HEK293T (cell line): ENCODE measurements at regions not wholly inside any gene's neighbourhood (a gene's known extent, or its start where the extent isn't known, plus 50 kb on each side); places are given as distances from the start of the nearest gene placed in this dataset.

Experiments
- CTCF ChIA-PET: fragments of 350-600 bp; formaldehyde crosslinking; extraction: SDS; loops from one replicate; lab custom pipeline; 2021; ENCODE audit warnings: antibody characterized with exemption, inconsistent platforms; lab: Yijun Ruan, JAX
- POLR2A ChIA-PET: fragments of 350-600 bp; formaldehyde crosslinking; extraction: SDS; loops from one replicate; lab custom pipeline; 2020; ENCODE audit warnings: antibody characterized with exemption, inconsistent platforms; lab: Yijun Ruan, JAX
- DNase-seq: peaks from one replicate; pipeline ENCODE4 v3.0.0; 2012; ENCODE audit warnings: mixed read lengths; ENCODE audit errors: extremely low spot score
- ARNT ChIP-seq: fragments of 450-650 bp; IDR thresholded peaks from 2 replicates; pipeline ENCODE4 v1.6.1; 2017; ENCODE audit warnings: mild to moderate bottlenecking
- BHLHE40 ChIP-seq: fragments of 450-650 bp; IDR thresholded peaks from 2 replicates; pipeline ENCODE4 v1.6.1; 2016; ENCODE audit warnings: mild to moderate bottlenecking, moderate library complexity, borderline replicate concordance
- CTBP1 ChIP-seq: fragments of 450-650 bp; IDR thresholded peaks from 2 replicates; pipeline ENCODE4 v1.6.1; 2016; ENCODE audit warnings: borderline replicate concordance
- ELF4 ChIP-seq: fragments of 450-650 bp; IDR thresholded peaks from 2 replicates; pipeline ENCODE4 v1.6.1; 2017; ENCODE audit warnings: antibody characterized with exemption
- FOXA1 ChIP-seq: fragments of 450-650 bp; IDR thresholded peaks from 2 replicates; pipeline ENCODE4 v1.6.1; 2016; ENCODE audit warnings: mild to moderate bottlenecking
- FOXK2 ChIP-seq: fragments of 450-650 bp; IDR thresholded peaks from 2 replicates; pipeline ENCODE4 v1.6.1; 2016; ENCODE audit warnings: mild to moderate bottlenecking
- FOXM1 ChIP-seq: fragments of 450-650 bp; IDR thresholded peaks from 2 replicates; pipeline ENCODE4 v1.6.1; 2017; ENCODE audit warnings: mild to moderate bottlenecking, borderline replicate concordance
- HDGF ChIP-seq: fragments of 450-650 bp; IDR thresholded peaks from 2 replicates; pipeline ENCODE4 v1.6.1; 2017; ENCODE audit warnings: antibody characterized with exemption, borderline replicate concordance
- L3MBTL2 ChIP-seq: fragments of 450-650 bp; conservative IDR thresholded peaks from 2 replicates; pipeline ENCODE4 v1.6.1; 2016; ENCODE audit warnings: mild to moderate bottlenecking
- LEF1 ChIP-seq: fragments of 450-650 bp; IDR thresholded peaks from 2 replicates; pipeline ENCODE4 v1.6.1; 2017; ENCODE audit warnings: mild to moderate bottlenecking, borderline replicate concordance
- NFRKB ChIP-seq: fragments of 450-650 bp; IDR thresholded peaks from 2 replicates; pipeline ENCODE4 v1.6.1; 2016; ENCODE audit warnings: mild to moderate bottlenecking, moderate library complexity
- SP1 ChIP-seq: fragments of 450-650 bp; IDR thresholded peaks from 2 replicates; pipeline ENCODE4 v1.6.1; 2017
- SUZ12 ChIP-seq: fragments of 450-650 bp; IDR thresholded peaks from 2 replicates; pipeline ENCODE4 v1.6.1; 2016; ENCODE audit warnings: mild to moderate bottlenecking
- TARDBP ChIP-seq: fragments of 450-650 bp; IDR thresholded peaks from 2 replicates; pipeline ENCODE4 v1.6.1; 2016
- ZNF384 ChIP-seq: fragments of 450-650 bp; IDR thresholded peaks from 2 replicates; pipeline ENCODE4 v1.6.1; 2016
- TF ChIP-seq, protein P1 (sequence below): fragments of 450-650 bp; IDR thresholded peaks from 2 replicates; pipeline ENCODE4 v1.6.1; 2016

DNA sequence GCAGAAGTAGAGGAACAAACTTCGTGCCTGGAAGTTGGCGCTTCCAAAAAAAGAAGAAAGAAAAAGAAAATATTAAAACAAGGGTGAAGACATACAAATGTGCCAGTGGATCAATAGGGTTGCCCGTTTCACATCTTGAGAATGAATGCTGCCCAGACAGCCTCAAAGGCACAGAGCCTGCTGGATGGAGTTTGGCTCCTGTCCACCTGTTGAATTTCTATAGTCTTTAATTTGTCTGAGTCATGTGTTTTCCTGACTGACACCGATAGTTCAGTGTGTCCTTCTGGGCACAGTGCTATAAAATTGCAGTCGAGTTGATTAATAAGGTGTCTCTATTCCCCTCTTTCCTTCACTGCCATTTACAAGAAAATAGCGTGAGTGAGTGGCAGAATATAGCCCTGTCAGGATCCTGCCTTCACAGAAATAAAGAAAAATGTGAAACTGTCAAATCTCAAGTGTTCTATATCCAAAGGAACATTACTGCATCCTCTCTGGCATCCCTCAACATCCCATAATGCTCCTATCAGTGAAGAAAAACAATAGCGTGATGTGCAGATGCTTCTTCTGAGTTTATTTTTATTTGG lies 471.3 kb upstream of the AUTS2 start:
- ChIA-PET POLR2A (no interaction called here), CTCF (interaction anchor here (0.6 kb wide), 1 partner anchor 607 kb away, joined by 3 read pairs; no protein-coding TSS in a partner anchor)
- TF ChIP-seq NFRKB (no peak), FOXM1 (no peak), TARDBP (no peak), BHLHE40 (no peak), LEF1 (no peak)
- TF ChIP-seq, protein P1, sequence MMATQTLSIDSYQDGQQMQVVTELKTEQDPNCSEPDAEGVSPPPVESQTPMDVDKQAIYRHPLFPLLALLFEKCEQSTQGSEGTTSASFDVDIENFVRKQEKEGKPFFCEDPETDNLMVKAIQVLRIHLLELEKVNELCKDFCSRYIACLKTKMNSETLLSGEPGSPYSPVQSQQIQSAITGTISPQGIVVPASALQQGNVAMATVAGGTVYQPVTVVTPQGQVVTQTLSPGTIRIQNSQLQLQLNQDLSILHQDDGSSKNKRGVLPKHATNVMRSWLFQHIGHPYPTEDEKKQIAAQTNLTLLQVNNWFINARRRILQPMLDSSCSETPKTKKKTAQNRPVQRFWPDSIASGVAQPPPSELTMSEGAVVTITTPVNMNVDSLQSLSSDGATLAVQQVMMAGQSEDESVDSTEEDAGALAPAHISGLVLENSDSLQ = no peak
- DNase-seq = no peak

DNA sequence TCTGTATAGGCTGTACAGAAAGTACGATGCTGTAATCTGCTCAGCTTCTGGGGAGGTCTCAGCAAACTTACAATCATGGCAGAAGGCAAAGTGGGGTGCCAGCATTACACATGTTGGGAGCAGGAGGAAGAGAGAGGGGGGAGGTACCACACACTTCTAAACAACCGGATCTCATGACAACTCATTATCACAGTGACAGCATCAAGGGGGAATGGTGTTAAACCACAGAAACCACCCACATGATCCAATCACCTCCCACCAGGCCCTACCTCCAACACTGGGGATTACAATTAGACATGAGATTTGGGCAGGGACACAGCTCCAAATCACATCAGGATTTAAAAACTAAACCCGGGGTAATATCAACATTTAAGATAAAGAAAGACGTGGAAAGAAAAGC lies 468.8 kb upstream of the AUTS2 start:
- no peak for DNase-seq
- POLR2A ChIA-PET = no interaction called here
- TF ChIP-seq, protein P1 = no peak
- no peak for TF ChIP-seq ZNF384
- no peak for TF ChIP-seq FOXA1
- no peak for TF ChIP-seq NFRKB
- TF ChIP-seq SUZ12 = no peak
- CTCF ChIA-PET = no interaction called here

DNA sequence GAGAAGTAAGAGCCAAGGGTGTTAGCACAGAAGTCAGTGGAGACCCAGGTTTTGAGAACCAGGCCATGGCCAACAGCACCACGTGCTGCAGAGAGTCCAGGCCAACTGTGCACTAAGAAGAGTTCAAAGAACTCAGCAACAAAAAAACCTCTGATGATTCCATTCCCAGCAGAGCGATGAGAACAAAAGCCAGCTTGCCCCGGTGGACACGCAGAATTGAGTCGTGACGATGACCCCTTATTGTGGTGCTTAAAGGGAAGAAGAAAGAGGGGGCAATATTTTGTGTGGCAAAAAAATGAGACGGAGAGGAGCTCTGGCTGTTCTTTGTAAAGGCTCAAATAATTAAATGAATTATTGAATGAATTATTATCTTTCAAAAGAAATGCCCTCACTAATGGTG lies 468.3 kb upstream of the AUTS2 start:
- POLR2A ChIA-PET = no interaction called here

GRCh38 chr7:69130396-69130795 lies 467.9 kb upstream of the AUTS2 start:
- CTCF ChIA-PET = no interaction called here
- DNase-seq = no peak
- POLR2A ChIA-PET = no interaction called here
- no peak for TF ChIP-seq NFRKB
- no peak for TF ChIP-seq ELF4
- no peak for TF ChIP-seq FOXK2
- no peak for TF ChIP-seq ARNT
- TF ChIP-seq FOXM1 = no peak
- no peak for TF ChIP-seq TARDBP
- no peak for TF ChIP-seq L3MBTL2

More for the DNA sequence above, 468.3 kb upstream of the AUTS2 start:
- TF ChIP-seq, protein P1 = no peak
- no peak for TF ChIP-seq NFRKB
- TF ChIP-seq SUZ12 = no peak
- TF ChIP-seq SP1 = no peak
- no peak for TF ChIP-seq CTBP1
- TF ChIP-seq ZNF384 = no peak
- TF ChIP-seq TARDBP = no peak
- no peak for TF ChIP-seq HDGF
- no peak for TF ChIP-seq LEF1
- no peak for TF ChIP-seq BHLHE40
- no peak for TF ChIP-seq FOXK2
- TF ChIP-seq FOXM1 = no peak
- no peak for TF ChIP-seq FOXA1
- TF ChIP-seq ARNT = no peak
- no peak for TF ChIP-seq ELF4
- TF ChIP-seq L3MBTL2 = no peak
- CTCF ChIA-PET = no interaction called here
- DNase-seq = no peak

DNA sequence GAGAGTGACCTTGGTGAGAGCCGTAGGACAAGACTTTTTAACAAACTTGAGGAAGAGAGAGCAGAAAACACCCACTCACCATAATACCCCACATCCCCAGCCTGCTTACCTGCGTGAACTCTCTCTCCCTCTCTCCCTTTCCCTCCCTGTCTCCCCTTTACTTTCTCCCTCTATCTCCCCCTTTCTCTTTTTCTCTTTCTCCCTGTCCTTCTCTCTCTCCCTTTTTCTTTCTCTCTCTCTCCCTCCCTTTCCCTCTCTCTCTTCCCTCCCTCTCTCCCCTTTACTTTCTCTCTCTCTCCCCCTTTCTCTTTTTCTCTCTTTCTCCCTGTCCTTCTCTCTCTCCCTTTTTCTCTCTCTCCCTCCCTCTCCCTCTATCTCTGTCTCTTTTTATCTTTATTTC lies 464.0 kb upstream of the AUTS2 start:
- TF ChIP-seq, protein P1 = no peak
- TF ChIP-seq TARDBP = no peak
- TF ChIP-seq L3MBTL2 = no peak
- no peak for TF ChIP-seq ZNF384
- no peak for TF ChIP-seq LEF1
- TF ChIP-seq ELF4 = no peak
- no peak for TF ChIP-seq FOXK2
- no peak for TF ChIP-seq SP1
- TF ChIP-seq NFRKB = no peak
- TF ChIP-seq BHLHE40 = no peak
- TF ChIP-seq FOXA1 = no peak
- TF ChIP-seq CTBP1 = no peak
- TF ChIP-seq FOXM1 = no peak
- TF ChIP-seq SUZ12 = no peak
- no peak for TF ChIP-seq HDGF
- no peak for TF ChIP-seq ARNT
- CTCF ChIA-PET = no interaction called here
- DNase-seq = no peak
- POLR2A ChIA-PET = no interaction called here

DNA sequence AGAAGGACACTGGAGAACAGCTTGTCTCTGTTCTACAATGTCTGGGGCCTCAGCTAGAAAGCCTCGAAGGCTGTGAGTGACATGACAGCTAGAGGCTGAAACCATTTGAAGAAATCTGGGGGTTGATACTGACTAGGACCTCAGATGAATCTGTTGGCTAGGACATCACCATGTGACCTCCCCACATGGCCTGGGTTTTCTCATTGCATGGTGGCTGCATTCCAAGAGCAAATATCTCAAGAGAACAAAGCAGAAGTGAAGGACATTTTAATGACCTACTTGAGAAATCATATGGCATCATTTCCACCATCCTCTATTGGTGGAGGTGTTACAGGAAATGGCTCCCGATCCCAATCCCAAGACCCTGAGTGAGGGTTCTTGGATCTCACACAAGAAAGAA lies 450.6 kb upstream of the AUTS2 start:
- DNase-seq = no peak
- POLR2A ChIA-PET = no interaction called here
- CTCF ChIA-PET = no interaction called here
- no peak for TF ChIP-seq HDGF
- TF ChIP-seq, protein P1 = no peak
- TF ChIP-seq FOXM1 = no peak
- TF ChIP-seq ARNT = no peak
- TF ChIP-seq TARDBP = no peak
- TF ChIP-seq CTBP1 = no peak
- TF ChIP-seq FOXK2 = no peak
- no peak for TF ChIP-seq SP1
- TF ChIP-seq L3MBTL2 = no peak
- no peak for TF ChIP-seq ZNF384
- no peak for TF ChIP-seq FOXA1
- TF ChIP-seq NFRKB = no peak
- no peak for TF ChIP-seq LEF1
- TF ChIP-seq BHLHE40 = no peak
- no peak for TF ChIP-seq SUZ12
- no peak for TF ChIP-seq ELF4
